HEK293T (cell line): ENCODE measurements at regions not wholly inside any gene's neighbourhood (a gene's known extent, or its start where the extent isn't known, plus 50 kb on each side); places are given as distances from the start of the nearest gene placed in this dataset.

Experiments used
- BHLHE40 ChIP-seq: fragments of 450-650 bp; IDR thresholded peaks from 2 replicates; pipeline ENCODE4 v1.6.1; 2016; ENCODE audit warnings: mild to moderate bottlenecking, moderate library complexity, borderline replicate concordance
- NFRKB ChIP-seq: fragments of 450-650 bp; IDR thresholded peaks from 2 replicates; pipeline ENCODE4 v1.6.1; 2016; ENCODE audit warnings: mild to moderate bottlenecking, moderate library complexity
- TARDBP ChIP-seq: fragments of 450-650 bp; IDR thresholded peaks from 2 replicates; pipeline ENCODE4 v1.6.1; 2016

DNA sequence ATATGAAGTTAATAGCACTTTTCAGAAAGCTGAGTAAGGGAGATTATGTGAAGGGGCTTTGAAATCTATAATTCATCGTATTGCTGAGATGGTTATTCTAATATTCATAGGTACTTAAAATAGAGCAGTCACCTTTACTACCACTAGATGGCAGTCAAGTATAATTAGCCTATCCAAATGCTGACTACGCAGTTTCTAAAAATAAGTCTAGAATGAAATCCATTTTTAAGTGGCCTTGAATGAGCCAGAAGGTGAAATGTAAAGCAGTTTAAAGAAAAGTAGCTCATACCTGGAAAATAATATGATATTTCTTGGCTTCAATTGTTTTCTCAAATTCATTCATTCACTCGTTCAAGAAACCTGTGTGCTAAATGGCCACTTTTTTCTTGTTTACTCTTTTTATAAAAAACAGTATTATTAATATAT is 1277.1 kb downstream of the GATA3 start:
- no peak for TF ChIP-seq TARDBP
- no peak for TF ChIP-seq NFRKB
- no peak for TF ChIP-seq BHLHE40
